ENCODE measurements at regions not wholly inside any gene's neighbourhood (a gene's known extent, or its start where the extent isn't known, plus 50 kb on each side); places are given as distances from the start of the nearest gene placed in this dataset.

DNA sequence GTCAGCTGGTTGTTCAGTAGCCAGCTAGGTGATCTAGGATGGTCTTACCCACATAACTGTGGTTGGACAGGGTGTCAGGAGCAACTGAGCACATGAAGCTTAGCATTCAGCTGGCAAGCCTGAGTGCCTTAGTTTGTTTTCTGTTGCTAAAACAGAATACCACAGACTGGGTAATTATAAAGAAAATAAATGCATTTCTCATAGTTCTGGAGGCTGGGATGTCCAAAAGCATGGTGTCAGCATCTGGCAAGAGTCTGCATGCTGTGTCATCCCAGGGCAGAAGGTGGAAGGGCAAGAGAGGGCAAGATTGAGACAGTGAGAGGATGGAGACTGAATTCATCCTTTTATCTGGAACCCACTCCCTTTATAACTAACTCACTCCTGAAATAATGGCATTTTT lies 921.5 kb downstream of the TLE4 start (continued):
- TF ChIP-seq, protein P1, sequence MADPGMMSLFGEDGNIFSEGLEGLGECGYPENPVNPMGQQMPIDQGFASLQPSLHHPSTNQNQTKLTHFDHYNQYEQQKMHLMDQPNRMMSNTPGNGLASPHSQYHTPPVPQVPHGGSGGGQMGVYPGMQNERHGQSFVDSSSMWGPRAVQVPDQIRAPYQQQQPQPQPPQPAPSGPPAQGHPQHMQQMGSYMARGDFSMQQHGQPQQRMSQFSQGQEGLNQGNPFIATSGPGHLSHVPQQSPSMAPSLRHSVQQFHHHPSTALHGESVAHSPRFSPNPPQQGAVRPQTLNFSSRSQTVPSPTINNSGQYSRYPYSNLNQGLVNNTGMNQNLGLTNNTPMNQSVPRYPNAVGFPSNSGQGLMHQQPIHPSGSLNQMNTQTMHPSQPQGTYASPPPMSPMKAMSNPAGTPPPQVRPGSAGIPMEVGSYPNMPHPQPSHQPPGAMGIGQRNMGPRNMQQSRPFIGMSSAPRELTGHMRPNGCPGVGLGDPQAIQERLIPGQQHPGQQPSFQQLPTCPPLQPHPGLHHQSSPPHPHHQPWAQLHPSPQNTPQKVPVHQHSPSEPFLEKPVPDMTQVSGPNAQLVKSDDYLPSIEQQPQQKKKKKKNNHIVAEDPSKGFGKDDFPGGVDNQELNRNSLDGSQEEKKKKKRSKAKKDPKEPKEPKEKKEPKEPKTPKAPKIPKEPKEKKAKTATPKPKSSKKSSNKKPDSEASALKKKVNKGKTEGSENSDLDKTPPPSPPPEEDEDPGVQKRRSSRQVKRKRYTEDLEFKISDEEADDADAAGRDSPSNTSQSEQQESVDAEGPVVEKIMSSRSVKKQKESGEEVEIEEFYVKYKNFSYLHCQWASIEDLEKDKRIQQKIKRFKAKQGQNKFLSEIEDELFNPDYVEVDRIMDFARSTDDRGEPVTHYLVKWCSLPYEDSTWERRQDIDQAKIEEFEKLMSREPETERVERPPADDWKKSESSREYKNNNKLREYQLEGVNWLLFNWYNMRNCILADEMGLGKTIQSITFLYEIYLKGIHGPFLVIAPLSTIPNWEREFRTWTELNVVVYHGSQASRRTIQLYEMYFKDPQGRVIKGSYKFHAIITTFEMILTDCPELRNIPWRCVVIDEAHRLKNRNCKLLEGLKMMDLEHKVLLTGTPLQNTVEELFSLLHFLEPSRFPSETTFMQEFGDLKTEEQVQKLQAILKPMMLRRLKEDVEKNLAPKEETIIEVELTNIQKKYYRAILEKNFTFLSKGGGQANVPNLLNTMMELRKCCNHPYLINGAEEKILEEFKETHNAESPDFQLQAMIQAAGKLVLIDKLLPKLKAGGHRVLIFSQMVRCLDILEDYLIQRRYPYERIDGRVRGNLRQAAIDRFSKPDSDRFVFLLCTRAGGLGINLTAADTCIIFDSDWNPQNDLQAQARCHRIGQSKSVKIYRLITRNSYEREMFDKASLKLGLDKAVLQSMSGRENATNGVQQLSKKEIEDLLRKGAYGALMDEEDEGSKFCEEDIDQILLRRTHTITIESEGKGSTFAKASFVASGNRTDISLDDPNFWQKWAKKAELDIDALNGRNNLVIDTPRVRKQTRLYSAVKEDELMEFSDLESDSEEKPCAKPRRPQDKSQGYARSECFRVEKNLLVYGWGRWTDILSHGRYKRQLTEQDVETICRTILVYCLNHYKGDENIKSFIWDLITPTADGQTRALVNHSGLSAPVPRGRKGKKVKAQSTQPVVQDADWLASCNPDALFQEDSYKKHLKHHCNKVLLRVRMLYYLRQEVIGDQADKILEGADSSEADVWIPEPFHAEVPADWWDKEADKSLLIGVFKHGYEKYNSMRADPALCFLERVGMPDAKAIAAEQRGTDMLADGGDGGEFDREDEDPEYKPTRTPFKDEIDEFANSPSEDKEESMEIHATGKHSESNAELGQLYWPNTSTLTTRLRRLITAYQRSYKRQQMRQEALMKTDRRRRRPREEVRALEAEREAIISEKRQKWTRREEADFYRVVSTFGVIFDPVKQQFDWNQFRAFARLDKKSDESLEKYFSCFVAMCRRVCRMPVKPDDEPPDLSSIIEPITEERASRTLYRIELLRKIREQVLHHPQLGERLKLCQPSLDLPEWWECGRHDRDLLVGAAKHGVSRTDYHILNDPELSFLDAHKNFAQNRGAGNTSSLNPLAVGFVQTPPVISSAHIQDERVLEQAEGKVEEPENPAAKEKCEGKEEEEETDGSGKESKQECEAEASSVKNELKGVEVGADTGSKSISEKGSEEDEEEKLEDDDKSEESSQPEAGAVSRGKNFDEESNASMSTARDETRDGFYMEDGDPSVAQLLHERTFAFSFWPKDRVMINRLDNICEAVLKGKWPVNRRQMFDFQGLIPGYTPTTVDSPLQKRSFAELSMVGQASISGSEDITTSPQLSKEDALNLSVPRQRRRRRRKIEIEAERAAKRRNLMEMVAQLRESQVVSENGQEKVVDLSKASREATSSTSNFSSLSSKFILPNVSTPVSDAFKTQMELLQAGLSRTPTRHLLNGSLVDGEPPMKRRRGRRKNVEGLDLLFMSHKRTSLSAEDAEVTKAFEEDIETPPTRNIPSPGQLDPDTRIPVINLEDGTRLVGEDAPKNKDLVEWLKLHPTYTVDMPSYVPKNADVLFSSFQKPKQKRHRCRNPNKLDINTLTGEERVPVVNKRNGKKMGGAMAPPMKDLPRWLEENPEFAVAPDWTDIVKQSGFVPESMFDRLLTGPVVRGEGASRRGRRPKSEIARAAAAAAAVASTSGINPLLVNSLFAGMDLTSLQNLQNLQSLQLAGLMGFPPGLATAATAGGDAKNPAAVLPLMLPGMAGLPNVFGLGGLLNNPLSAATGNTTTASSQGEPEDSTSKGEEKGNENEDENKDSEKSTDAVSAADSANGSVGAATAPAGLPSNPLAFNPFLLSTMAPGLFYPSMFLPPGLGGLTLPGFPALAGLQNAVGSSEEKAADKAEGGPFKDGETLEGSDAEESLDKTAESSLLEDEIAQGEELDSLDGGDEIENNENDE (IDR thresholded peaks at IDR 0.05; ENCODE audit: insufficient replicate concordance, low read length) = no peak
- no peak for TF ChIP-seq EP300 (IDR thresholded peaks at IDR 0.05; ENCODE audit: borderline replicate concordance in 1 of 2, low read depth in 2 of 2, low read length in 2 of 2)
- TF ChIP-seq SP4 (IDR thresholded peaks at IDR 0.05; ENCODE audit: low read length) = no peak
